ENCODE measurements at regions not wholly inside any gene's neighbourhood (a gene's known extent, or its start where the extent isn't known, plus 50 kb on each side); places are given as distances from the start of the nearest gene placed in this dataset.

DNA sequence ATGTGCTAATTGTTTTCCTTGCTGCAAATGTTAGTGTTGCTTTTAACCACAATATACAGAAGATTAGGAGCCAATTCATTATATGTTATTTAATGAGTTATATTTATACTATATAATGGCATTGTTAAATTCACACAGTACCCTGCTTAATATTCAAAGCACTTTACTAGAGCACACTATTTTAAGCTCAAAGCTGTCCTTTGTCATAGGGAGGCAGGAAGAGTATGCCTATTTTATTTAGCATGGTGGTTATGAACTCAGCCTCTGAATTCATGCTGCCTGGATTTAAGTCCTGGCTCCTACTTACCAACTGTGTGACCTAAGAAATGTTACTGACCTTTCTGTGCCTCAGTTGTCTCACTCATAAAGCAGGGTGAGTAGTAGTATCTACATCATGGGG lies 80.5 kb downstream of the FASTKD2 start:
- no peak for DNase-seq

DNA sequence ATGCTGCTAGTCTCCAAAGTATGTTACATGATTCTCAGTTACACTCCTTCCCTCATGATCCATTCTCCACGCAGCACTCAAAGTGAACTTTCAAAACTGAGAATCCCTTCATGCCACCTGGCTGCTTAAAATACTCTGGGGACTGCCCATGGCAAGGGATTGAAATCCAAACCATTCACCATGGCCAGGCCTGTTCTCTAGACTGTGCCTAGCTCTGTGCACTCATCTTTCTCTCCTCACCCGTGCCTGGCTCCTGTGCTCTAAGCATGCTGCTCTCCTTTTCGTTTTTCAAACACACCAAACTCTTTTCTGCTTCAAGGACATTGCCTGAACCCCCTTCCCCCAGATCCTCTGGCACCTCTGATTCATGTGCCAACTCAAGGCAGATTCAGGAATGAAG lies 80.9 kb downstream of the FASTKD2 start:
- no peak for DNase-seq

GRCh38 chr2:206846981-206847834 lies 81.8 kb downstream of the FASTKD2 start:
- no peak for DNase-seq

- DNase-seq, result no peak
Measured at GRCh38 chr2:206850369-206850768, 85.0 kb downstream of the FASTKD2 start.

DNA sequence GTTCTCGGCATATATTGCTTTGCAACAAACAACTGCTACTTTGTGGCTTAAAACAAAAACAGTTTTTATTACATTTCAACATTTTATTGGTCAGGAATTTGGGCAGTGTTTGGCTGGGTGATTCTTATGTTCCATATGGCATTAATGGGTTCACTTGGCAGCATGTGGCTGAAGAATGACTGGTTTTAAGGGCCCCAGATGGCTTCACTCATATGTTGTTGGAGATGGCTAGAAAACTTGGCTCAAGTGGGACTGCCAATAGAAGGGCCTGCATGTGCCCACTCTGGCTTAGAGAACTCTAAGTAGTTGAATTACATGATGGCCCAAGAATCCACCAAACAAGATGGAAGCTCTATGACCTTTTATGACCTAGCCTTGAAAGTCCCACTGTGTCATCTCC lies 86.1 kb downstream of the FASTKD2 start:
- DNase-seq, result no peak

GRCh38 chr2:206853915-206854314 lies 85.4 kb upstream of the CPO start:
- no peak for DNase-seq

DNA sequence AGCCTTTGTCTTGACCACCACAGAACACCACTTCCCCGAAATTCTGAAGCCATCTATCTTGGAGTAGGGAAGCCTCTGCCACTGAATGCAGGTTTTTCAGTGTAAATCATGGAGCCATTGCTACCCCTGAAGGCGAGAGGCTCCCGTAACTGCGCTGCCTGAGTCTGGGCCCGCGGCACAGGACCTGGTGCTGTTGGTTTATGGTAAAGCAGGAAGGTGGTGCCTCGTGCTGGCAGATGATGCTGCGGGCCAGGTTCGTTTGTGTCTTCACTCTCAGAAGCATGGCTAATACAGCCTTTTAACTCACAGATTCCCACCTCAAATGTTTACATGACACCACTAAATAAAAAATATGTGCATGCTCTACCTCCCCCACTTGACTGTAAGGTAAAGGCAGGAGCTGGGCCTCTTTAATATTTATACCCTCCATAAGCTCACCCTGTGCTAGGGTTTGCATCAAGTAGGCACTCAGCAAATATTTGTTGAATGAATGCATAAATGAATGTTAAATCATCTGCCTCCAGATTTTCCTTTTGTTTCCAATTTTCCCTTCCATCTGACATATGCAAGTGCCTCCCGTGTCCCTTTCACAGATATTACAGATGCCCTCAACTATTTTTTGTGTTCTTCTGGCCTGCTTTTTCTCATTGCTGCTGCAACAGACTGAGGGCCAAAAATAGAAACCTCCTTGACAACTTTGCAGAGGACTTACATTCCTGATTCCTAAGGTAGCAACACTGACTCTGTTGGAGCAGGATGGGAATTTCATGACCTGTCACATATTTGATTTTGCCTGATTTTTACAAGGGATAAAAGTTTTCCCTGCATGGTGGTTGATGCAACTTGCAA lies 83.5 kb upstream of the CPO start:
- DNase-seq, result no peak

- DNase-seq, result no peak
Measured at GRCh38 chr2:206856513-206856912, 82.8 kb upstream of the CPO start.

DNA sequence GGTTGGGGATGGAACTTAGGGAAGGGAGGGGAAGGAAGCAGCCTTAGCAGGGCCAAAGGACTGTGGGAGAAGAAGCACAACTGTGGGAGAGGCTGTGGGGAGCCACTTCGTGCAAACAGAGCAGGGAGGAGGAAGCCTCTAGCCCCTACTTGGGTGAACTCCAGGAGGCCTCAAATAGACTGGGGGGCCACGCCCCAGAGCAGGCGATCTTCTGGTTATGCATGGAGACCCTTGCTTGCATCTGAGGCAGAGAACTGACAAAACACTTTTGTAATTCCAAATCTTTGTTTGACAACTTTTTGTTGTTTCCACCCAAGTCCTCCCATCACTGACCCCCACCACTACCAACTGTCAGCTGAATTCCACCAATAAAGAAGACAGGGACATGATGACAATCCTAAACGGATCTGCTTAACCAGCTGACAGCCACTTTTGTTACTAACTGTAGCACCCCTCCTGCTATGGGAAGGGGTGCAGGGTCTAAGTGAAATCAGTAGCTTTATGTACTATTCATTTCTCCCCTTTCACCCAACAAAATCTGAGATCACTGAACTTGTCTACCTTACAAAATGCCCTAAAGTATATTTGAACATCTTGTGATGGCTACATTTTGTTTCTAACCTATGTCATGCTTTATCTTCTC lies 80.5 kb upstream of the CPO start:
- no peak for DNase-seq

DNA sequence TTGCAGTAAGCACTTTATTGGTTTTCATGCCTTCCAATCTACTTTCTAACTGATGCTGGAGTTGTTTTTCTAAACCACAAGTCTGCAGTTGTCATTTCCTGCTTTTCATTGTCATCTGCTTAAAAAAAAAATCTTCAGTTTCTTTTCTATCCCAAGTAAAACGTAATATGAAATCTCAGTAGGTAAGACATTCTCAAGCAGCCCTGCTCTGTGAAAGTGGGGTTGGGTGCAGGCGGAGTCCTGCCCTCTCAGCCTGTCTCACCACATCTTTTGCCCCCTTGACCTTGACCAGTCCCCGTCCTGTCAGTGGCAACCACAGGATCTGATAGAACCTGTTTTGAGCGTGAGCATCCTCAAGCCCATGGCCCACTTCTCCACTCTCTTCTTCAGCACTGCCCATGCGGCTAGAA lies 80.0 kb upstream of the CPO start:
- peak in 1 of 4 experiments; percentile 11 for DNase-seq

GRCh38 chr2:206863196-206863595 lies 76.1 kb upstream of the CPO start:
- no peak for DNase-seq

DNA sequence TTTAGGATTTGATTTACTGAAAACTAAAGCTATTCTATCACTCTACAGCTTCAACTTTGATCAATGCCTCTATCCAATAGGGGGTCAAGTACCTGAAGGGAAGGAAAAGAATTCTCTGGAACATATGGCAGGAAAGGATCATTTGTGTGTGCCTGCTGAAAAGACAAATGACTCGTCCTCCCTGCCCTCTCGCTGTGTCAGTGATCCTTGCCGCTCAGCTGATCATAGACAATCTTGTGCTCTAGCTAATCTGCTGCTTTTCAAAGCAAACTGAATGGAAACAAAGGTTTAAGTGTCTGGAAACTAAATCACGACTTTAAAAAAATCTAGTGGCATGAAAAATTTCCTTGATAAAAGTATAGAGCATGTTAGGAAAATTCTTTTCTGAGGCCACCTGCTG lies 75.6 kb upstream of the CPO start:
- no peak for DNase-seq

DNA sequence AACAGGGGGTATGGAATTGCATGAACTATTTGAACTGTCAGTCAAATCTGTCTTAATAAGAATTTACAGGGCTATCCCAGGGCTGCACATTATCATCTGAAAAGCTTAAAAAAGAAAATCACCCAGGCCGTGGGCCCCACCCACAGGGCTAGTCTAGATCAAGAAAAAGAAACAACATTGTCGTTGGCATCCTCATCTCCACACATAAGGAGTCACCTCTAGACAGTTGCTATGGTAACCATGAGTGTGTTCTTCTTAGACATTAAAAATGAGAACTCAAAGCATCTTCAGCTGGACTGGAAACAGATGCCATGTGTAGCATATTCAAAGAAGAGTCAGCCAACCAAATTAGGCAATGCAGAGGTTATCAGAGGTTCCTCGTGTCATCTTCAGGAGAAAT lies 72.3 kb upstream of the CPO start:
- no peak for DNase-seq

- DNase-seq, result no peak
Measured at GRCh38 chr2:206869824-206870495, 69.4 kb upstream of the CPO start.

DNA sequence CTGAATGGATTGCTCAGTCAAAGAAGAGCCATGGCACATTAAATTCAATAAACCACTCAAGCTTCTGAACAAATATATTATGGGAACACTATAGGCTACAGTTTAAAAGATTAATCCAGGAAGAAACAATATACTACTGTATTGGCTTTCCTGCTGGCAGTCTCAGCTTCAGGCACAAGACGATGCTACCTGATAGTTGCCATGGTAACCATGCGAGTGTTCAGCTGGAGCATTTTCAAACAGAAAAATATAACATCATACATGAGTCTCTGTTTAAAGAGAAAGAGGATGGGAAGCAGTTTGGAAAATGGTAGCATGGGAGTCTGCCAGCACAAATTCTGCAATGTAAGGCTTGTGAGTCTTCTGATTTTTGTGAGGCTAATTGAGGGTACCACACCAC lies 65.9 kb upstream of the CPO start:
- DNase-seq, result no peak

GRCh38 chr2:206875701-206876100 lies 63.6 kb upstream of the CPO start:
- DNase-seq, result no peak

GRCh38 chr2:206876216-206876860 lies 63.0 kb upstream of the CPO start:
- DNase-seq, result no peak

DNA sequence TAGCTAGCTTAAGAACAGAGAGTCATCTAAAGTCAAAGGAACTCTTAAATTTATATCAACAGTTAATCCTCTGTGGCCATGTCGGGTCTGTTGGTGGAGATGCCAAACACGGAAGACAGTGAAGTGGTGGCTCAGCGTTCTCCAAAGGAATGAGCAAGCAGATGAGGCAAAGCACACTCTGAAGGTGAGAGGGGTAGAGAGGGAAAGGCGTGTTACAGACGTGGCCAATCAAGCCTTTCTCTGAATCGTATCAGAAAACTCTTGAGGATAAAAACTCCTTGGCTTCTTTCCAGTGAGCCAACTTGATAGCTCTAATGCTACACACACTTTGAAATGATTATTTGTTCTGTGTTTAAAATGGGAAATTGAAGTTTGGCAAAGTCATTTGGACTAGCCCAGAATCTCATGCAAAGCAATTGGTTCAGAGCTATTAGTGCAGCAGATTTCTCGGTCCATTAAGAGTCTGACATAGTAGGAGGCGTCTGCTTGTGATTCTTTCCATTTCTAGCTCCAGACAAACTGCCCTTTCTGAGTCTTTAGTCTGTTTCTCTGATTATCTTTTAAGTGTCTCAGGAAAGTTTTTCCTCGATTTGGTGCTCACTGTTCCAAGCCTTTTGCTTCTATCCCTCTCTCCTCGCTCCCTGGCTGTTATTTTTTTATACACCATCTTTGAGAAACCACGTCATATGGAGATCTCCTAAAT lies 57.5 kb upstream of the CPO start:
- no peak for DNase-seq

GRCh38 chr2:206886696-206887095 lies 52.6 kb upstream of the CPO start:
- DNase-seq, result no peak

- DNase-seq, result no peak
Measured at GRCh38 chr2:206887745-206888144, 51.6 kb upstream of the CPO start.
